Stomach (tissue), 8 donors: ENCODE measurements at regions not wholly inside any gene's neighbourhood (a gene's known extent, or its start where the extent isn't known, plus 50 kb on each side); places are given as distances from the start of the nearest gene placed in this dataset.

Experiments used
- DNase-seq, 2 donors: peaks; one replicate each; pipeline versions ENCODE4 v3.0.0 to v3.0.0-alpha.2; 2013 to 2019
- H3K27ac ChIP-seq, 5 donors: fragments of 200-600 bp in 4 of 5; sonication (generic) in 4 of 5; one replicate each; pipeline ENCODE4 v1.5.1; 2013 to 2019; ENCODE audit warnings: mild to moderate bottlenecking in 1 of 5, moderate library complexity in 1 of 5
- H3K27me3 ChIP-seq, 3 donors: fragments of 200-600 bp; sonication (generic); one replicate each; pipeline ENCODE4 v1.5.1; 2017 to 2019; ENCODE audit warnings: mixed run types in 1 of 3
- H3K36me3 ChIP-seq, 4 donors: fragments of 200-600 bp; sonication (generic); 1 replicate in 3 of 4; 2 replicates in 1 of 4; pipeline ENCODE4 v1.5.1; 2016 to 2019
- H3K4me1 ChIP-seq, 4 donors: fragments of 200-600 bp; sonication (generic); one replicate each; pipeline ENCODE4 v1.5.1; 2016 to 2019
- H3K4me3 ChIP-seq, 4 donors: fragments of 200-600 bp; sonication (generic) in 3 of 4; one replicate each; pipeline ENCODE4 v1.5.1; 2016 to 2019; ENCODE audit warnings: mild to moderate bottlenecking in 1 of 4
- H3K9me3 ChIP-seq, 4 donors: fragments of 200-600 bp; sonication (generic); one replicate each; pipeline ENCODE4 v1.5.1; 2016 to 2019
- CTCF ChIP-seq, 7 experiments: fragments of 450-650 bp in 4 of 7; fragments of 200-600 bp in 3 of 7; sonication (generic) in 3 of 7; IDR thresholded peaks; one replicate each; pipeline ENCODE4 v1.5.1; 2016 to 2019; ENCODE audit warnings: antibody characterized with exemption in 7 of 7, control low read depth in 2 of 7, mild to moderate bottlenecking in 1 of 7
- EP300 ChIP-seq: sonication (generic); formaldehyde crosslinking; IDR thresholded peaks from one replicate; pipeline ENCODE4 v1.6.1; 2017; ENCODE audit warnings: antibody characterized with exemption
- POLR2A ChIP-seq, 4 donors: fragments of 450-650 bp; IDR thresholded peaks; one replicate each; pipeline ENCODE4 v1.6.1; 2016; ENCODE audit warnings: antibody characterized with exemption in 4 of 4, control low read depth in 2 of 4, mild to moderate bottlenecking in 1 of 4, moderate library complexity in 1 of 4
- POLR2AphosphoS5 ChIP-seq, 3 donors: sonication (generic); formaldehyde crosslinking; IDR thresholded peaks; one replicate each; pipeline ENCODE4 v1.6.1; 2016; ENCODE audit warnings: antibody characterized with exemption in 3 of 3
- WGBS, 5 donors: extraction: QIAGEN DNeasy Blood & Tissue Kit in 3 of 5; methylation state at CpG; one replicate each; pipeline versions ENCODE4 v1.1.5 to v1.1.7; 2013 to 2018; 5-methylcytosine and 5-hydroxymethylcytosine counted together
- intact Hi-C: fragments of 100-400 bp; cut with DNase I; formaldehyde crosslinking; loops from one replicate; pipeline ENCODE4 v1.15.1; 2023; ENCODE audit warnings: low total_unique reads
- donor health status: healthy with polysubstance abuse.
- donor health status: Bipolar disorder and iron deficiency.
- donor health status: healthy.

- Histone ChIP-seq H3K4me1 (peaks cover 0 to 7% (median 0%) of the 10 kb centered on the region in 4 donors), H3K4me3 (no peak overlapping the region), H3K27me3 (no peaks in the 10 kb centered on the region), H3K9me3 (no peaks in the 10 kb centered on the region), H3K36me3 (no peaks in the 10 kb centered on the region), H3K27ac (no peak overlapping the region)
- TF ChIP-seq CTCF (IDR thresholded peaks at IDR 0.05) (no peak), POLR2AphosphoS5 (IDR thresholded peaks at IDR 0.05) (no peak), POLR2A (IDR thresholded peaks at IDR 0.05) (no peak), EP300 (no peak)
- 87 to 93% (median 89%) methylated on average over 5 of the region's 5 CpGs for WGBS, 5 donors
- no peak for DNase-seq
- intact Hi-C loops: no loop called here
These were observed 155.3 kb downstream of the IRS2 start for GRCh38 chr13:109631069-109631468.

GRCh38 chr13:109630271-109630670, 156.1 kb downstream of the IRS2 start:
- TF ChIP-seq EP300: no peak
- TF ChIP-seq POLR2A (IDR thresholded peaks at IDR 0.05): no peak
- Histone ChIP-seq H3K36me3 (no peaks in the 10 kb centered on the region), H3K9me3 (no peaks in the 10 kb centered on the region), H3K4me1 (peaks cover 0 to 7% (median 0%) of the 10 kb centered on the region in 4 donors), H3K27ac (no peak overlapping the region), H3K27me3 (no peaks in the 10 kb centered on the region), H3K4me3 (no peak overlapping the region)
- intact Hi-C loops: no loop called here
- no peak for DNase-seq
- 53 to 66% (median 63%) methylated on average over 6 of the region's 6 CpGs for WGBS, 5 donors

- Histone ChIP-seq H3K4me1 (peaks cover 0 to 7% (median 0%) of the 10 kb centered on the region in 4 donors), H3K9me3 (no peaks in the 10 kb centered on the region), H3K36me3 (no peaks in the 10 kb centered on the region), H3K27ac (no peak overlapping the region), H3K4me3 (no peak overlapping the region), H3K27me3 (no peaks in the 10 kb centered on the region)
- no peak for DNase-seq
- WGBS, 5 donors: 76 to 93% (median 82%) methylated on average over 3 of the region's 3 CpGs
- intact Hi-C loops: no loop called here
- TF ChIP-seq EP300: no peak
- no peak for TF ChIP-seq POLR2AphosphoS5 (IDR thresholded peaks at IDR 0.05)
- no peak for TF ChIP-seq POLR2A (IDR thresholded peaks at IDR 0.05)
- no peak for TF ChIP-seq CTCF (IDR thresholded peaks at IDR 0.05)
These were observed 156.6 kb downstream of the IRS2 start for GRCh38 chr13:109629737-109630136.

GRCh38 chr13:109628251-109628699, 158.1 kb downstream of the IRS2 start:
- H3K27me3 ChIP-seq: no peaks in the 10 kb centered on the region
- DNase-seq: no peak
- WGBS, 5 donors: 59 to 69% (median 62%) methylated on average over 2 of the region's 2 CpGs
- intact Hi-C loops: no loop called here
- no peaks in the 10 kb centered on the region for H3K36me3 ChIP-seq
- no peak overlapping the region for H3K27ac ChIP-seq
- H3K4me3 ChIP-seq: no peak overlapping the region
- H3K4me1 ChIP-seq: peaks cover 0 to 7% (median 0%) of the 10 kb centered on the region in 4 donors
- TF ChIP-seq CTCF (IDR thresholded peaks at IDR 0.05): no peak
- TF ChIP-seq POLR2AphosphoS5 (IDR thresholded peaks at IDR 0.05): no peak
- no peak for TF ChIP-seq EP300
- TF ChIP-seq POLR2A (IDR thresholded peaks at IDR 0.05): no peak
- no peaks in the 10 kb centered on the region for H3K9me3 ChIP-seq

GRCh38 chr13:109627649-109628048, 158.7 kb downstream of the IRS2 start:
- no peaks in the 10 kb centered on the region for H3K9me3 ChIP-seq
- H3K27me3 ChIP-seq: no peaks in the 10 kb centered on the region
- H3K4me3 ChIP-seq: no peak overlapping the region
- no peaks in the 10 kb centered on the region for H3K36me3 ChIP-seq
- intact Hi-C loops: no loop called here
- no peak for DNase-seq
- TF ChIP-seq POLR2A (IDR thresholded peaks at IDR 0.05): no peak
- TF ChIP-seq POLR2AphosphoS5 (IDR thresholded peaks at IDR 0.05): no peak
- TF ChIP-seq EP300: no peak
- TF ChIP-seq CTCF (IDR thresholded peaks at IDR 0.05): no peak
- no peak overlapping the region for H3K27ac ChIP-seq
- 30 to 41% (median 40%) methylated on average over 2 of the region's 2 CpGs for WGBS, 5 donors
- peaks cover 0 to 7% (median 0%) of the 10 kb centered on the region in 4 donors for H3K4me1 ChIP-seq
